ENCODE measurements at regions not wholly inside any gene's neighbourhood (a gene's known extent, or its start where the extent isn't known, plus 50 kb on each side); places are given as distances from the start of the nearest gene placed in this dataset.

GRCh38 chr3:194888916-194889315, 203.2 kb downstream of the FAM43A start:
- no peak overlapping the region for H2BK5ac ChIP-seq (ENCODE audit: low read depth, low read length, poor library complexity)
- no peak overlapping the region for H4K12ac ChIP-seq (ENCODE audit: low read depth, low read length)
- H3K4me2 ChIP-seq (ENCODE audit: low read length) = no peak overlapping the region
- no peak overlapping the region for H3K4me3 ChIP-seq (ENCODE audit: low read depth, low read length)
- H3K79me2 ChIP-seq (ENCODE audit: control insufficient read depth, insufficient read depth, low read length, poor library complexity) = no peaks in the 10 kb centered on the region
- no peak overlapping the region for H3K14ac ChIP-seq (ENCODE audit: low read length)
- no peak for DNase-seq
- H2AFZ ChIP-seq (ENCODE audit: insufficient read depth, low read length, poor library complexity) = no peak overlapping the region
- no peaks in the 10 kb centered on the region for H3K4me1 ChIP-seq (ENCODE audit: control insufficient read depth in 1 of 2, insufficient read depth in 2 of 2, low read length in 2 of 2)
- no peak overlapping the region for H3K27ac ChIP-seq (ENCODE audit: low read depth, low read length)
- no peak overlapping the region for H3K4ac ChIP-seq (ENCODE audit: low read depth, low read length)
- H3K18ac ChIP-seq (ENCODE audit: low read length) = no peak overlapping the region
- WGBS (ENCODE audit: extremely low coverage, insufficient coverage, insufficient read length) = no CpG with 5 or more reads among the region's 3 CpGs
- no peak overlapping the region for H3K9ac ChIP-seq (ENCODE audit: low read length)
- H3K9me3 ChIP-seq (ENCODE audit: insufficient read depth, low read depth, low read length) = peaks cover 5% of the 10 kb centered on the region
- no peak overlapping the region for H2AK5ac ChIP-seq (ENCODE audit: low read length)
- no peak overlapping the region for H2BK12ac ChIP-seq (ENCODE audit: low read length)
- H3K36me3 ChIP-seq (ENCODE audit: control insufficient read depth in 1 of 2, insufficient read depth in 2 of 2, low read length in 2 of 2) = no peaks in the 10 kb centered on the region
- H4K91ac ChIP-seq (ENCODE audit: low read depth, low read length) = no peak overlapping the region
- no peaks in the 10 kb centered on the region for H3K79me1 ChIP-seq (ENCODE audit: low read length)
- H2BK120ac ChIP-seq (ENCODE audit: insufficient read depth, low read length, poor library complexity) = no peak overlapping the region
- no peaks in the 10 kb centered on the region for H3K27me3 ChIP-seq (ENCODE audit: insufficient read depth, low read length)
- no peak overlapping the region for H3K23ac ChIP-seq (ENCODE audit: low read length)
- no peak overlapping the region for H4K8ac ChIP-seq (ENCODE audit: low read depth, low read length)

- no peaks in the 10 kb centered on the region for H3K9me3 ChIP-seq (ENCODE audit: insufficient read depth, low read depth, low read length)
- H4K12ac ChIP-seq (ENCODE audit: low read depth, low read length) = no peak overlapping the region
- H3K27ac ChIP-seq (ENCODE audit: low read depth, low read length) = no peak overlapping the region
- no peaks in the 10 kb centered on the region for H3K27me3 ChIP-seq (ENCODE audit: insufficient read depth, low read length)
- H3K4me1 ChIP-seq (ENCODE audit: control insufficient read depth in 1 of 2, insufficient read depth in 2 of 2, low read length in 2 of 2) = no peaks in the 10 kb centered on the region
- no peak overlapping the region for H3K4me3 ChIP-seq (ENCODE audit: low read depth, low read length)
- no peaks in the 10 kb centered on the region for H3K79me1 ChIP-seq (ENCODE audit: low read length)
- no peak overlapping the region for H3K4ac ChIP-seq (ENCODE audit: low read depth, low read length)
- no peak overlapping the region for H4K8ac ChIP-seq (ENCODE audit: low read depth, low read length)
- H2BK12ac ChIP-seq (ENCODE audit: low read length) = no peak overlapping the region
- H3K79me2 ChIP-seq (ENCODE audit: control insufficient read depth, insufficient read depth, low read length, poor library complexity) = no peaks in the 10 kb centered on the region
- H4K91ac ChIP-seq (ENCODE audit: low read depth, low read length) = no peak overlapping the region
- H3K4me2 ChIP-seq (ENCODE audit: low read length) = no peak overlapping the region
- H3K36me3 ChIP-seq (ENCODE audit: control insufficient read depth in 1 of 2, insufficient read depth in 2 of 2, low read length in 2 of 2) = no peaks in the 10 kb centered on the region
- no peak overlapping the region for H3K18ac ChIP-seq (ENCODE audit: low read length)
- H2BK120ac ChIP-seq (ENCODE audit: insufficient read depth, low read length, poor library complexity) = no peak overlapping the region
- H3K9ac ChIP-seq (ENCODE audit: low read length) = no peak overlapping the region
- no peak for DNase-seq
- no peak overlapping the region for H2BK5ac ChIP-seq (ENCODE audit: low read depth, low read length, poor library complexity)
- no peak overlapping the region for H3K23ac ChIP-seq (ENCODE audit: low read length)
- H2AFZ ChIP-seq (ENCODE audit: insufficient read depth, low read length, poor library complexity) = no peak overlapping the region
- no peak overlapping the region for H3K14ac ChIP-seq (ENCODE audit: low read length)
- WGBS (ENCODE audit: extremely low coverage, insufficient coverage, insufficient read length) = no CpG with 5 or more reads among the region's 7 CpGs
- no peak overlapping the region for H2AK5ac ChIP-seq (ENCODE audit: low read length)
Measured at GRCh38 chr3:194890091-194890490, 204.4 kb downstream of the FAM43A start.

GRCh38 chr3:194893121-194893987, 207.7 kb downstream of the FAM43A start:
- Histone ChIP-seq H3K9me3 (ENCODE audit: insufficient read depth, low read depth, low read length) (no peaks in the 10 kb centered on the region), H3K4ac (ENCODE audit: low read depth, low read length) (no peak overlapping the region), H4K91ac (ENCODE audit: low read depth, low read length) (no peak overlapping the region), H3K27me3 (ENCODE audit: insufficient read depth, low read length) (no peaks in the 10 kb centered on the region), H2BK5ac (ENCODE audit: low read depth, low read length, poor library complexity) (no peak overlapping the region), H3K79me1 (ENCODE audit: low read length) (no peaks in the 10 kb centered on the region), H3K23ac (ENCODE audit: low read length) (no peak overlapping the region), H3K79me2 (ENCODE audit: control insufficient read depth, insufficient read depth, low read length, poor library complexity) (no peaks in the 10 kb centered on the region), H3K4me2 (ENCODE audit: low read length) (no peak overlapping the region), H3K14ac (ENCODE audit: low read length) (no peak overlapping the region), H3K9ac (ENCODE audit: low read length) (no peak overlapping the region), H4K8ac (ENCODE audit: low read depth, low read length) (no peak overlapping the region), H2BK120ac (ENCODE audit: insufficient read depth, low read length, poor library complexity) (no peak overlapping the region), H4K12ac (ENCODE audit: low read depth, low read length) (no peak overlapping the region), H2BK12ac (ENCODE audit: low read length) (no peak overlapping the region), H3K4me1 (ENCODE audit: control insufficient read depth in 1 of 2, insufficient read depth in 2 of 2, low read length in 2 of 2) (no peaks in the 10 kb centered on the region), H3K36me3 (ENCODE audit: control insufficient read depth in 1 of 2, insufficient read depth in 2 of 2, low read length in 2 of 2) (no peaks in the 10 kb centered on the region), H2AFZ (ENCODE audit: insufficient read depth, low read length, poor library complexity) (no peak overlapping the region), H3K18ac (ENCODE audit: low read length) (no peak overlapping the region), H3K4me3 (ENCODE audit: low read depth, low read length) (no peak overlapping the region), H2AK5ac (ENCODE audit: low read length) (no peak overlapping the region), H3K27ac (ENCODE audit: low read depth, low read length) (no peak overlapping the region)
- DNase-seq = no peak
- WGBS (ENCODE audit: extremely low coverage, insufficient coverage, insufficient read length) = no CpG with 5 or more reads among the region's 4 CpGs

GRCh38 chr3:194894538-194894937, 208.9 kb downstream of the FAM43A start:
- H4K91ac ChIP-seq (ENCODE audit: low read depth, low read length) = no peak overlapping the region
- H3K9ac ChIP-seq (ENCODE audit: low read length) = no peak overlapping the region
- H2BK12ac ChIP-seq (ENCODE audit: low read length) = no peak overlapping the region
- no peak overlapping the region for H3K27ac ChIP-seq (ENCODE audit: low read depth, low read length)
- no peak overlapping the region for H4K8ac ChIP-seq (ENCODE audit: low read depth, low read length)
- no peak overlapping the region for H2BK5ac ChIP-seq (ENCODE audit: low read depth, low read length, poor library complexity)
- no peaks in the 10 kb centered on the region for H3K79me2 ChIP-seq (ENCODE audit: control insufficient read depth, insufficient read depth, low read length, poor library complexity)
- no peak overlapping the region for H3K4me2 ChIP-seq (ENCODE audit: low read length)
- no peaks in the 10 kb centered on the region for H3K4me1 ChIP-seq (ENCODE audit: control insufficient read depth in 1 of 2, insufficient read depth in 2 of 2, low read length in 2 of 2)
- no peak overlapping the region for H3K23ac ChIP-seq (ENCODE audit: low read length)
- no peak overlapping the region for H4K12ac ChIP-seq (ENCODE audit: low read depth, low read length)
- H3K27me3 ChIP-seq (ENCODE audit: insufficient read depth, low read length) = no peaks in the 10 kb centered on the region
- no peak overlapping the region for H3K18ac ChIP-seq (ENCODE audit: low read length)
- DNase-seq = no peak
- no peak overlapping the region for H2BK120ac ChIP-seq (ENCODE audit: insufficient read depth, low read length, poor library complexity)
- no peak overlapping the region for H2AFZ ChIP-seq (ENCODE audit: insufficient read depth, low read length, poor library complexity)
- H3K9me3 ChIP-seq (ENCODE audit: insufficient read depth, low read depth, low read length) = no peaks in the 10 kb centered on the region
- no peaks in the 10 kb centered on the region for H3K79me1 ChIP-seq (ENCODE audit: low read length)
- H3K36me3 ChIP-seq (ENCODE audit: control insufficient read depth in 1 of 2, insufficient read depth in 2 of 2, low read length in 2 of 2) = no peaks in the 10 kb centered on the region
- H3K14ac ChIP-seq (ENCODE audit: low read length) = no peak overlapping the region
- H2AK5ac ChIP-seq (ENCODE audit: low read length) = no peak overlapping the region
- no peak overlapping the region for H3K4ac ChIP-seq (ENCODE audit: low read depth, low read length)
- no peak overlapping the region for H3K4me3 ChIP-seq (ENCODE audit: low read depth, low read length)
